ENCODE measurements at regions not wholly inside any gene's neighbourhood (a gene's known extent, or its start where the extent isn't known, plus 50 kb on each side); places are given as distances from the start of the nearest gene placed in this dataset.

GRCh38 chr12:17652436-17652835, 437.6 kb downstream of the RERGL start:
- BruUV-seq (replicated peaks): no TSS peak
- Histone ChIP-seq H3K27ac (ENCODE audit: low read length) (no peak overlapping the region), H3K27me3 (ENCODE audit: control insufficient read depth, insufficient read depth, low read length) (no peaks in the 10 kb centered on the region), H3K4me3 (ENCODE audit: low read depth in 2 of 2, low read length in 2 of 2) (no peak overlapping the region), H3K4me1 (ENCODE audit: control insufficient read depth, insufficient read depth, low read length) (no peaks in the 10 kb centered on the region), H3K36me3 (ENCODE audit: control insufficient read depth, insufficient read depth, low read length) (no peaks in the 10 kb centered on the region), H3K9me3 (ENCODE audit: control insufficient read depth, insufficient read depth, low read depth, low read length) (peaks cover 3% of the 10 kb centered on the region; the same call in 1 of the 2 replicates)
- in situ Hi-C loops (cut with HindIII; ENCODE audit: low pct_unique_long_range_greater_than_20kb, low sequenced_read_pairs) (no loop called here), intact Hi-C loops (cut with micrococcal nuclease; ENCODE audit: unreplicated experiment) (no loop called here)
- DNase-seq (ENCODE audit: low read depth, low spot score): no peak
- ATAC-seq: no peak
- no peak for TF ChIP-seq CTCF (IDR thresholded peaks at IDR 0.05)
- no peak for TF ChIP-seq TCF7L2 (IDR thresholded peaks at IDR 0.05; ENCODE audit: low read depth, low read length)
- no peak for TF ChIP-seq REST (IDR thresholded peaks at IDR 0.05; ENCODE audit: insufficient read depth in 1 of 2, low read depth in 2 of 2, low read length in 1 of 2)
- TF ChIP-seq POLR2AphosphoS5 (IDR thresholded peaks at IDR 0.05; ENCODE audit: low read depth, low read length): no peak
- TF ChIP-seq SIN3A (IDR thresholded peaks at IDR 0.05; ENCODE audit: borderline replicate concordance, insufficient read depth, low read depth, low read length): no peak
- CTCF ChIA-PET: no interaction called here
- POLR2A ChIA-PET: no interaction called here

- H3K9me3 ChIP-seq (ENCODE audit: control insufficient read depth, insufficient read depth, low read depth, low read length): no peaks in the 10 kb centered on the region
- no peaks in the 10 kb centered on the region for H3K27me3 ChIP-seq (ENCODE audit: control insufficient read depth, insufficient read depth, low read length)
- no peak overlapping the region for H3K27ac ChIP-seq (ENCODE audit: low read length)
- H3K36me3 ChIP-seq (ENCODE audit: control insufficient read depth, insufficient read depth, low read length): no peaks in the 10 kb centered on the region
- ChIA-PET POLR2A (no interaction called here), CTCF (no interaction called here)
- no peak for ATAC-seq
- no peaks in the 10 kb centered on the region for H3K4me1 ChIP-seq (ENCODE audit: control insufficient read depth, insufficient read depth, low read length)
- no peak for DNase-seq (ENCODE audit: low read depth, low spot score)
- no TSS peak for BruUV-seq (replicated peaks)
- TF ChIP-seq POLR2AphosphoS5 (IDR thresholded peaks at IDR 0.05; ENCODE audit: low read depth, low read length) (no peak), SIN3A (IDR thresholded peaks at IDR 0.05; ENCODE audit: borderline replicate concordance, insufficient read depth, low read depth, low read length) (no peak), CTCF (IDR thresholded peaks at IDR 0.05) (peak; percentile 36), TCF7L2 (IDR thresholded peaks at IDR 0.05; ENCODE audit: low read depth, low read length) (no peak), REST (IDR thresholded peaks at IDR 0.05; ENCODE audit: insufficient read depth in 1 of 2, low read depth in 2 of 2, low read length in 1 of 2) (no peak)
- intact Hi-C loops (cut with micrococcal nuclease; ENCODE audit: unreplicated experiment): no loop called here
- no peak overlapping the region for H3K4me3 ChIP-seq (ENCODE audit: low read depth in 2 of 2, low read length in 2 of 2)
- in situ Hi-C loops (cut with HindIII; ENCODE audit: low pct_unique_long_range_greater_than_20kb, low sequenced_read_pairs): no loop called here
Measured at GRCh38 chr12:17642340-17642650, 447.7 kb downstream of the RERGL start.

Measured in Panc1 (cell line).